ENCODE measurements at regions not wholly inside any gene's neighbourhood (a gene's known extent, or its start where the extent isn't known, plus 50 kb on each side); places are given as distances from the start of the nearest gene placed in this dataset.

GRCh38 chr4:123216946-123217345, 179.6 kb upstream of the SPRY1 start:
- TF ChIP-seq TCF12 (IDR thresholded peaks at IDR 0.05; ENCODE audit: low read depth) (no peak), CREB1 (IDR thresholded peaks at IDR 0.05; ENCODE audit: low read depth) (no peak)

GRCh38 chr4:123217664-123218063, 178.9 kb upstream of the SPRY1 start:
- TF ChIP-seq REST (IDR thresholded peaks at IDR 0.05; ENCODE audit: low read depth) (no peak), EP300 (IDR thresholded peaks at IDR 0.05; ENCODE audit: borderline replicate concordance) (no peak), TAF1 (IDR thresholded peaks at IDR 0.05; ENCODE audit: low read depth) (no peak), EGR1 (IDR thresholded peaks at IDR 0.05) (no peak), YY1 (IDR thresholded peaks at IDR 0.05; ENCODE audit: low read depth) (no peak), USF1 (IDR thresholded peaks at IDR 0.05) (no peak), TEAD4 (IDR thresholded peaks at IDR 0.05) (no peak), CREB1 (IDR thresholded peaks at IDR 0.05; ENCODE audit: low read depth) (no peak), RAD21 (IDR thresholded peaks at IDR 0.05; ENCODE audit: low read depth) (no peak), CEBPB (IDR thresholded peaks at IDR 0.05) (no peak), FOXM1 (IDR thresholded peaks at IDR 0.05; ENCODE audit: borderline replicate concordance, low read depth) (no peak), ZBTB7A (IDR thresholded peaks at IDR 0.05; ENCODE audit: low read depth) (no peak)

GRCh38 chr4:123218981-123219380, 177.6 kb upstream of the SPRY1 start:
- TF ChIP-seq USF1 (IDR thresholded peaks at IDR 0.05) = no peak
- TF ChIP-seq MAX (IDR thresholded peaks at IDR 0.05) = no peak
- no peak for TF ChIP-seq EP300 (IDR thresholded peaks at IDR 0.05; ENCODE audit: borderline replicate concordance)

GRCh38 chr4:123229286-123229685, 167.3 kb upstream of the SPRY1 start:
- TF ChIP-seq CREB1 (IDR thresholded peaks at IDR 0.05; ENCODE audit: low read depth) (no peak), TAF1 (IDR thresholded peaks at IDR 0.05; ENCODE audit: low read depth) (no peak), EGR1 (IDR thresholded peaks at IDR 0.05) (no peak), TCF12 (IDR thresholded peaks at IDR 0.05; ENCODE audit: low read depth) (no peak), USF1 (IDR thresholded peaks at IDR 0.05) (no peak), CEBPB (IDR thresholded peaks at IDR 0.05) (no peak), NFIC (IDR thresholded peaks at IDR 0.05) (no peak)

GRCh38 chr4:123230061-123230460, 166.5 kb upstream of the SPRY1 start:
- TF ChIP-seq EGR1 (IDR thresholded peaks at IDR 0.05) (no peak), NFIC (IDR thresholded peaks at IDR 0.05) (no peak), CEBPB (IDR thresholded peaks at IDR 0.05) (no peak), USF1 (IDR thresholded peaks at IDR 0.05) (no peak), ZBTB7A (IDR thresholded peaks at IDR 0.05; ENCODE audit: low read depth) (no peak), CREB1 (IDR thresholded peaks at IDR 0.05; ENCODE audit: low read depth) (no peak), EP300 (IDR thresholded peaks at IDR 0.05; ENCODE audit: borderline replicate concordance) (no peak), YY1 (IDR thresholded peaks at IDR 0.05; ENCODE audit: low read depth) (no peak), REST (IDR thresholded peaks at IDR 0.05; ENCODE audit: low read depth) (no peak), TEAD4 (IDR thresholded peaks at IDR 0.05) (no peak), TCF12 (IDR thresholded peaks at IDR 0.05; ENCODE audit: low read depth) (no peak), TAF1 (IDR thresholded peaks at IDR 0.05; ENCODE audit: low read depth) (no peak), MAX (IDR thresholded peaks at IDR 0.05) (no peak), FOXM1 (IDR thresholded peaks at IDR 0.05; ENCODE audit: borderline replicate concordance, low read depth) (no peak), RAD21 (IDR thresholded peaks at IDR 0.05; ENCODE audit: low read depth) (no peak)

GRCh38 chr4:123232439-123232838, 164.2 kb upstream of the SPRY1 start:
- TF ChIP-seq CEBPB (IDR thresholded peaks at IDR 0.05) = no peak
- no peak for TF ChIP-seq ZBTB7A (IDR thresholded peaks at IDR 0.05; ENCODE audit: low read depth)
- no peak for TF ChIP-seq RAD21 (IDR thresholded peaks at IDR 0.05; ENCODE audit: low read depth)
- TF ChIP-seq MAX (IDR thresholded peaks at IDR 0.05) = no peak
- no peak for TF ChIP-seq TAF1 (IDR thresholded peaks at IDR 0.05; ENCODE audit: low read depth)
- TF ChIP-seq YY1 (IDR thresholded peaks at IDR 0.05; ENCODE audit: low read depth) = no peak
- TF ChIP-seq USF1 (IDR thresholded peaks at IDR 0.05) = no peak
- TF ChIP-seq TEAD4 (IDR thresholded peaks at IDR 0.05) = no peak
- no peak for TF ChIP-seq CREB1 (IDR thresholded peaks at IDR 0.05; ENCODE audit: low read depth)
- TF ChIP-seq REST (IDR thresholded peaks at IDR 0.05; ENCODE audit: low read depth) = no peak
- no peak for TF ChIP-seq EGR1 (IDR thresholded peaks at IDR 0.05)
- TF ChIP-seq NFIC (IDR thresholded peaks at IDR 0.05) = no peak
- no peak for TF ChIP-seq EP300 (IDR thresholded peaks at IDR 0.05; ENCODE audit: borderline replicate concordance)
- TF ChIP-seq TCF12 (IDR thresholded peaks at IDR 0.05; ENCODE audit: low read depth) = no peak
- no peak for TF ChIP-seq FOXM1 (IDR thresholded peaks at IDR 0.05; ENCODE audit: borderline replicate concordance, low read depth)
